ENCODE measurements at regions not wholly inside any gene's neighbourhood (a gene's known extent, or its start where the extent isn't known, plus 50 kb on each side); places are given as distances from the start of the nearest gene placed in this dataset.

DNA sequence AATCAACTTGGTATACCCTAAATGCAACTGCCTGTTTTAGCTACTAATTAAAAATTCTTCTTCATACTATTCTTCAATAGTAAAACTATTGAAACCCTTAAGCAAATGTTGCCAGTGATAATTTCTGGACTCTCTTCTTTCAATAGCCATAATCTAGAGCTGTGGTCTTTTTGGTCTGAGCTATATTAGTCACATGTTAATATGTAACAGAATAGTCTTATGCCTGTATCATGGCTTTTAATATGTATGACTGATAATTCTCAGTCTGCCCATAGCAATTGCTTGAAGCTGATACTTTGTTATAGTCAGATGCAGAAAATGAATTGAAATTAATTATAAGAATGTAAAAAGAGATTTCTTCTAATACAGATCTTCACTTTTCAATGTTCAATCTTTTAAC lies 1871.9 kb upstream of the CDH6 start:
- TF ChIP-seq CTCF (IDR thresholded peaks at IDR 0.05; ENCODE audit: low read depth, low read length, poor library complexity, severe bottlenecking) (no peak), EZH2phosphoT487 (IDR thresholded peaks at IDR 0.05; ENCODE audit: borderline replicate concordance, low read length) (no peak)
